Tongue (tissue), 1 donor: ENCODE measurements at regions not wholly inside any gene's neighbourhood (a gene's known extent, or its start where the extent isn't known, plus 50 kb on each side); places are given as distances from the start of the nearest gene placed in this dataset.
"Not testable (repeated sequence)": the region's sequence is repeated elsewhere in the genome, so short reads cannot be mapped to it uniquely, and the experiment has no call there.

Source experiments
- DNase-seq: peaks from one replicate; pipeline ENCODE4 v3.0.0-alpha.2; 2015

GRCh38 chr3:159877924-159878323 lies 110.7 kb upstream of the IL12A start:
- no peak for DNase-seq

DNA sequence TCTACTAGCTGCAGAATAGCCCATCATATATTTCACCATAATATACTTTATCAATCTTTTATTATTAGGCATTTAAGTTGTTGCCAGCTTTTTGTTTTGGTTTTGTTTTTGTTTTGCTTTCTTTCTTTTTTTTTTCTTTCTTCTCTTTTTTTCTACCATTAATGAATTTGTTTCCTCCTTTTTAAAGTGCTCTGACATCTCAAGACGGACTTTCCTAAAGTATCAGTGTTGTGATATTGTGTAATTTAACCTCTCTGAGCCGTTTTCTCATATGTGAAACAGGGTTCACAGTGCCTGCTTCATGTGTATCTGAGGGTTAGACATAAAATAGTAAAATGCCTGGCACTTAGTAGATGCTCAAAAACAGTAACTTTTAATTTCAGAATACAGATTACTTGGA lies 109.5 kb upstream of the IL12A start:
- DNase-seq, result no peak

DNA sequence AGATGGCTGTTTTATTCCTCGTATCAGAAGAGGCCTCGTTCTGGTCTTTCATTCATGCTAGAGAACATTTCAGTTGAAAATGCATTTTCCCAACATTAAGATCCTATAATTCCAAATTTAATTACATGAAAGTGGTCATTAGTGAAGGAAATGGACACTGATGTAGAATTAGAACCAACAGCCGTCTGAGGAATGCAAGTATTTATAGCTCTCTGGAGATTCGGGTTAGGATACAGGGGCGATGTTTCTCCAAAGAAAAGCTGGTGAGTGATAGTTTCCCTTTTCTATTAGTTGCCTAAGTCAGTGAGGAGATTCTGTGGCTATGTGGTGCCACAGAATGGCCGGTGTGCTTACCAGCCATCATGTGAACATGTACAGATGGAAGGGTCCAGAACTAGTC lies 109.0 kb upstream of the IL12A start:
- DNase-seq, result no peak

GRCh38 chr3:159881208-159881607 lies 107.4 kb upstream of the IL12A start:
- no peak for DNase-seq

- DNase-seq, result peak; percentile 58
Observed at GRCh38 chr3:159881828-159882309, 106.8 kb upstream of the IL12A start.

DNA sequence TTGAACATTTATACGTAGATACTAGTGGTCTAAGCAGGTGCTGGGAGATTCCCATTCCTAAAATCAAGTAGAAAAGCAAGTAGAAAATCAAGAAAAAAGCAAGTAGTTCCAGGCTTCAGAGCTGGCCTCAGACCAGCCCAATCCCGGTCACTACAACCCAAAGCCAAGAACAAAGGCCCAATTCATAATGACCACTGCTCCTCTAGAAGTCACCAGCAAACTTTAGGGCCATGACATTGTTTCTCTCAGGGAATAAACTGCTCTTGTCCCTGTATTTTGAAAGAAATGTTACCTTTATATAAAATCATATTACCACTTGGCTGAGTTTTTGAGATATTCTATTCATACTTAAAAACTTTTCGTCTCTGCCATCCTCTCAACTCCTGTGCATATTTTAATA lies 106.3 kb upstream of the IL12A start:
- no peak for DNase-seq

- DNase-seq, result peak; percentile 60
Observed at GRCh38 chr3:159882790-159883779, 105.5 kb upstream of the IL12A start.

DNA sequence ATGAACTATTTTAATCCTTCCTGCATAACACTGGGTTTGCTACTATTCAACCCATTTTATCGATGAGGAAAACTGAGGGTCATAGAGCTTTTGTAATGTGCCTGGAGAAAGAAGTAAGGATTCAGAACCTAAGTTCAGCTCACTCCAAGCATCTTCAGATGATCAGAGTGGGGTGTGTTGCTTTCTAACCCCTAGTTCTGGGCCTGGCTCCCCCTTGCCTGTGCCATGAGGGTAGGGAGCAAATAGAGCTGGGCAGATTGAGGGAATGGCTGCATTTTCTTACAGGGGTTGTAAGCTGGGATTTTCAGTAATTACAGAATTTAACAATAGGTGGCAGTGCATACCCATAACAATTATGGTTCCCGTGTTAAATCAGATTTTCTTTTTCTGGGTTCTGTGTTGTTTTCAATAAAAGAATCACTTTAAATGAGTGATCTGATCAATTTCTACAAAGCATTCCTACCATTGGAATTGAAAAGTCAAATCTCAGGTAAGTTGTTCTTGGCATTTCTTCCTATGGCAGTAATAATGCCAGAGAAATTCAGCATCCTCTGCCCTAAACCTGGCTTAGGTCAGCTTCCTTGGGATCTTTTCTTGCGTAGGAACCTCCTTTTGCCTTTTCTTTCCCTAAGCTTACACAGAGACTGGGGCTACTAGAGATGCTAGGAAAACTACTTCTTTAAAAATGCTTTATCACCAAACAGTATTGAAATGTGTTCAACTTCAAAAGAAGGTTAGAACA lies 103.8 kb upstream of the IL12A start:
- peak; percentile 63 for DNase-seq

DNA sequence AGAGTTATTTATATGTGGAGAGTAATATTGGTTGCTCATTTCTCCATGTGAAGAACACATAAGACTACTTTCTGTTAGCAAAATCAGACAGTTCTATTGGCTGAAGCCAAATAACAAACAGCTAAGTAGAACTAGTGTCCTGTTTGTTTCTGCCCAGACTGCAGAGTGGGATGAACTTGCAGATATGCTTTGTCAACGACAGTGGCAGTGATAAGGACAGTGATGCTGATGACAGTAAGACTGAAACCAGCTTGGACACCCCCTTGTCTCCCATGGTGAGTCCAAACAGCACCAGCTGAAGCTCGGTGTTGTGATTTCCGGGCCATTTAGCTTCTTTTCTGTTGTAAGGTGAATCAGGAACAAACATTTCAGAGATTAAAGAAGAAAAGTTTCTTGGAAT lies 102.6 kb upstream of the IL12A start:
- no peak for DNase-seq

DNA sequence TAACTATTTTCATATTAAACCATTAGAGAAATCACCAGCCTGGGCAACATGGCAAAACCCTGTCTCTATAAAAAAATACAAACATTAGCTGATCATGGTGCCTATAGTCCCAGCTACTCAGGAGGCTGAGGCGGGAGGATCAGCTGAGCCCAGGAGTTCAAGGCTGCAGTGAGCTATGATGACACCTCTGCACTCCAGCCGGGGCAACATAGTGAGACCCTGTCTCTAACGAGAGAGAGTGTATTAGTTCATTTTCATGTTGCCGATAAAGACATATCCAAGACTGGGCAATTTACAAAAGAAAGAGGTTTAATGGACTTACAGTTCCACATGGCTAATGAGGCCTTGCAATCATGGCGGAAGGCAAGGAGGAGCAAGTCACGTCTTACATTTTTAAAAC lies 102.1 kb upstream of the IL12A start:
- not testable (repeated sequence) for DNase-seq

- no peak for DNase-seq
Observed at GRCh38 chr3:159887168-159887567, 101.5 kb upstream of the IL12A start.

- DNase-seq, result no peak
Observed at GRCh38 chr3:159887911-159888310, 100.7 kb upstream of the IL12A start.

GRCh38 chr3:159892171-159892795 lies 96.4 kb upstream of the IL12A start:
- DNase-seq, result no peak

- no peak for DNase-seq
Observed at GRCh38 chr3:159892801-159893200, 95.8 kb upstream of the IL12A start.

GRCh38 chr3:159894386-159894785 lies 94.2 kb upstream of the IL12A start:
- DNase-seq, result no peak

GRCh38 chr3:159895430-159895829 lies 93.2 kb upstream of the IL12A start:
- DNase-seq, result no peak

DNA sequence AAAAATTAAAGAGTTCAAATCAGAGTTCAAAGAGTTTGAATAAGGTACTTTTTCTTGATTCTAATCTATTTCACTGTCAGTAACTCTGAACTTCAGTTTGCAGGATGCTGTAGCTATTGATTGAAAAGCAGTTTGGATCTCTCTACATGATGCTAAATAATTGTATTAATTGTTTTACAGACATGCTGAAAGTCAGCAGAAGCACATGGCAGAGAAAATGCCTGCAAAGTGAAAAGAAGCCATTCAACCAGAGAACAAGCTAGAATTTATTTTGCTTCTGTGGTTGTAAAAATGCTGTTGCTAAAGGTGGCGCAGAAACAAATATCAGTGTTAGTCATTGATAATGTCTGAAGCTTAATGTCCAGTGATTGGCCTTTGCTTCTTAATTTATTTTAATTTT lies 92.1 kb upstream of the IL12A start:
- DNase-seq, result no peak

GRCh38 chr3:159897331-159898075 lies 91.1 kb upstream of the IL12A start:
- DNase-seq, result peak; percentile 21

DNA sequence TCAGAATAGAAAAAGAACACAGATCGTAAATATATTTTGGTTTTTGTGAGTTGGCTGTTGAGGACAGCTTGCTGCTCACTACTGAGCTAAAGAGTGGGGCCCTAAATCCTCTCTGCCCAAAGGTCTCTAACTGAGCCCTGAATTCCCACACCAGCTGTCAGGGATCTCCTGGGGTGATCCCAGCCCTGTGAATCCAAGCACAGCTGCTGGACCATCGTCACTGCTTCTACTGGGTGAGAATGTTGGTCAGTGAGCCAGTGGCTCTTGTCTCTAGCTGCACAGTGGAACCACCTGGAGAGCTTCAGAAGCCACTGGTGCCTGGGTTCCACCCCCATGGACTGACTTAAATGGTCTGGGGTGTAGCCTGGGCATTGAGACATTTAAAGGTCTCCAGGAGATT lies 90.5 kb upstream of the IL12A start:
- peak; percentile 52 for DNase-seq

- DNase-seq, result no peak
Observed at GRCh38 chr3:159899166-159899565, 89.5 kb upstream of the IL12A start.

- DNase-seq, result no peak
Observed at GRCh38 chr3:159902546-159903314, 85.9 kb upstream of the IL12A start.
